HG02943 (cell line): ENCODE measurements at regions not wholly inside any gene's neighbourhood (a gene's known extent, or its start where the extent isn't known, plus 50 kb on each side); places are given as distances from the start of the nearest gene placed in this dataset.
"Not testable (repeated sequence)": the region's sequence is repeated elsewhere in the genome, so short reads cannot be mapped to it uniquely, and the experiment has no call there.

Experiments used
- ATAC-seq: cut with Tn5 transposase; IDR thresholded peaks from one replicate; pipeline ENCODE4 v1.9.1; 2021; ENCODE audit warnings: mild to moderate bottlenecking, low read depth, moderate library complexity; ENCODE audit not compliant: unreplicated experiment

DNA sequence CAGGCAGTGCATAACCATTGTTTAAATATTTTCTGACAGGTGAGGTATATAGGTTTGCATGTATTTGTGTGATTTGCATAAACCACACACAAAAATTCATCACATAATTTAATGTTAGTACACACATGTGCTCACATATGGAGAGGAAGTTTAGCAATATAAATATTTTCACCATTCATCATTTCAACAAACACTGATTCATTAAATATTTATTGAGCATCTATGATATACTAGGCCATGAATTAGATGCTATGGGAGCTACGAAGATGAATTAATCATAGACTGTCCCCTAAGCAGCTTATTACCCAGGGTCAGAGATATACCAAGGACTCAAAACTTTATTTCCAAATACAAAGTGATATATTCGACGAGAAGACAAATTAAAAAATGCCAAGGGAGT lies 311.6 kb upstream of the PIK3C3 start:
- ATAC-seq: no peak

DNA sequence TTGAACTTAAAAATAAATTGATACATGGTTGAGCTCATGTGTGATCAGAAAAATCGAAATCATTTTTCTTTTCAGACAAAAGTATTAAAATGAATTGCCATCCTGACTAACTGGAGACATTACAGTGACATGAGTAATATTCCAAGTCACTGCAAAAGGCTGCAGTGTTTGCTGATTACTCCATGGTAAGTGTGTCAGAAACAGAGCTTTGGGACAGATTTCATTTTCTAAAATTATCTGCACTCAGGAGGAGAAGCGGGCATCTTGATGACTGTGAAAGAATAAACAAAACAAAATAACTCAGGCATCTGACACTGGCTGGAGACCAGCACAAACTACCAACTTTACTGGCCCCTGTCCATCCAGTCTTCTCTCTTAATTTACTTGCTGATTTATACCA lies 312.3 kb upstream of the PIK3C3 start:
- ATAC-seq: no peak

DNA sequence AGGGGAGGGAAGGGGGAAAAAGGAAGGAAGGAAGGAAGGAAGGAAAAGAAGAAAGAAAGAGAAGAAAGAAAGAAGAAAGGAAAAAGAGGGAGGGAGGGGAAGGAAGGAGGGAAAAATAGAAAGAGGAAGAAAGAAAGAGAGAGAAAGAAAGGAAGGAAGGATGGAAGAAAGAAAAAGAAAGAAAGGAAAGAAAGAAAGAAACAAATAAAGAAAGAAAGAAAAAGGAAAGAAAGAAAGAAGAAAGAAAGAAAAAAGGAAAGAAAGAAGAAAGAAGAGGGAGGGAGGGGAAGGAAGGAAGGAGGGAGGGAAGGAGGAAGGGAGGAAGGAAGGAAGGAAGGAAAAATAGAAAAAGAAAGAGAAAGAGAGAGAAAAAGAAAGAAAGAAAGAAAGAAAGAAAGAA lies 315.8 kb upstream of the PIK3C3 start:
- ATAC-seq: no peak

DNA sequence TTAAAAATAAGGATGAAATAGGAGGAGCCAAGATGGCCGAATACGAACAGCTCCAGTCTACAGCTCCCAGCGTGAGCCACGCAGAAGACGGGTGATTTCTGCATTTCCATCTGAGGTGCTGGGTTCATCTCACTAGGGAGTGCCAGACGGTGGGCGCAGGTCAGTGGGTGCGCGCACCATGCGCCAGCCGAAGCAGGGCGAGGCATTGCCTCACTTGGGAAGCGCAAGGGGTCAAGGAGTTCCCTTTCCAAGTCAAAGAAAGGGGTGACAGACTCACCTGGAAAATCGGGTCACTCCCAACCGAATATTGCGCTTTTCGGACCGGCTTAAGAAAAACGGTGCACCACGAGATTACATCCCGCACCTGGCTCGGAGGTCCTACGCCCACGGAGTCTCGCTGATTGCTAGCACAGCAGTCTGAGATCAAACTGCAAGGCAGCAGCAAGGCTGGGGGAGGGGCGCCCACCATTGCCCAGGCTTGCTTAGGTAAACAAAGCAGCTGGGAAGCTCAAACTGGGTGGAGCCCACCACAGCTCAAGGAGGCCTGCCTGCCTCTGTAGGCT lies 323.2 kb upstream of the PIK3C3 start:
- ATAC-seq: not testable (repeated sequence)

DNA sequence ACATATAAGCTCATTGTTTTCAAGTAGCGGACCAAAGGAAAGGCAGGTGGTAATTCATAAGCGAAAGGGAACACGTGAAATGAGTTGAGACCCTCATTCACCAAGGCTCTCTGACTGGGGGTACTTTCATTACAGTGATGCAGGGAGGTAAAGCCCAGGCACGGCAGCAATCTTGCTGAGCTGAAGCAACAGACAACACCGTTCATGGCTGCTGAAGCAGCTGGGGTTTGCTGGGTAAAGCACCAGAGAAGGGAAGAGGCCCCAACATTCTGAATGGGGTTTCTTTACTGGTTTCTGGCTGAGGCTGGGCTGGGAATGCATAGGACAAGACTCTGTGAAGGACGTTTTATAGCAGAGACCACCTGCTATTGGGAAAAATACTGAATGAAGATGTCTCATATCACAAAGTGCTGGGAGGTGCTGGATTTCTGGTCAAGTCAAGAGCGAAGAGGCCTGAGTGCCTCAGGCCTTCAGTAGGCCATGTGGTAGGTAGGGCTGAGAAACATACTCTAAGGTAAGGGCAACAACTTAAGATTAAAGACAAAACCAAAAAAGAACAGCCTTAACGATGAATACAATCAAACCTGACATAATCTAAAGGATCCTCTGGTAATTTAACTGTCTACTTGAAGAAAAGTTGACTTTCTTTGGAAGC lies 324.7 kb upstream of the PIK3C3 start:
- no peak for ATAC-seq

DNA sequence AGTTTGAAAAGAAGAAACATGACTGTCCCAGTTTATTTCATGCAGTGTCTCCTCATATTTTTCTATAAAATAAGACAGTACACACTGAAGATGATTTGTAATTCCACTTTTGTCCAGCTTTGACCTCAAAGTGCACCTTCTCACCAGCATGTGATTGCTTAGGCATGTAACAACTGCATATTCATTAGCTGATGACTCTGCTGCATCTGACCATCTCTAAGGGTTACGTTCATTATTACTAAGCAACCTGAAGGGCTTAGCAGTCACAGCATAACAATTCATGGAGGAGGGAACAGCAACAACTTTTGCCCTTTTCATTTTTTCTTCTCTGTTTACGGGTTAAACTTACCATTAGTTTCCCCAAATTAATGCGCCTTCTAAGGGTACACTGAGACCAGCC lies 330.6 kb upstream of the PIK3C3 start:
- no peak for ATAC-seq

DNA sequence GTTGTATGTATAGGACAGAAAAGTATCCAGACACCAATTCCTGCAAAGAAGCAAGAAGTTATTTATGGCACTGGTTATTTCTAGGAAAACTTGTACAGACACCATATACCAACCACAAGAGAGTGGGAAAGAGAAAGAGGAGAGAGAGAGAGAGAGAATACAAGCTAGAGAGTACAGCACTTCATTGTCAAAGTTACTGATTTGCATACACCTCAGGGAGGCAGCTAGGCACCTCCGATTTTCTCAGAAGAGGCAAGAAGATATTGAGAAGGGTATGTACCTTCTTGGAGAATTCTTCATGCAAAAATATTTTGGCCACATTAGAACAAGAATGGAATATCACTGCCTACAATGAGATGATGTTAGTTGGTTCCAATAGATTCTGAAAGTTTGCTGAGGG lies 333.9 kb upstream of the PIK3C3 start:
- no peak for ATAC-seq

DNA sequence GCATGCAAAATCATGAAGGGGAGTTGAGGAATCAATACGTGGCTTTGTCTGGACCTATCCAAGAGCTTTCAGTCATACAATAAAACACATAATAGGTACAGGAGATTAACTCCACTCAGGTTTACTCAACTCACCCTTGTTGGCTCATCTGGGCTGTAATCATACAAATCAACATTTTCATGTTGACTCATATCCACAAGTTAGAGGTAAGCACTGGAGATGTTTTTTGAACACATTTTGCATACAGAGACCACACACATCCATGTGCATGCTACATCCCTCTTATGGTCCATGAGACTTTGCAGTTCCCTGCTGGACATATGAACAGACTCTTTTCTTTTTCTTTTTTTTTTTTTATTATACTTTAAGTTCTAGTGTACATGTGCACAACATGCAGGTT lies 336.9 kb upstream of the PIK3C3 start:
- no peak for ATAC-seq

DNA sequence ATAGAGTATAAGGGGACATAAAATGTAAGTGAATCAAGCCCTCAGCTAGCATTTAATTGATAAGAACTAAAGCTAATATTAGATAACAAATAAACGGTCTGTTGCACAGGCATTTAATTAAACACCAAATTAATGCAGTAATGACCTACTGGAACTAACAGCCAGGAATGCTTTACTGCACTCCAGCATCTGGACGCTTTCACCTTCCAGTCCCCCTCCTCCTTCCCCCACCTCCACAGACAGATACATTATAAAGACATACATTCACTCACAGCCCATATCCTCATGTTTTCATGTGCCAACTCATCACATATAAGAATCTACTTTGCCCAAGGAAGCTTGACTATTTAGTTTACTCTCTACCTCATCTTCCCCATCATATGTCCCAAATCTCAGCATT lies 337.4 kb upstream of the PIK3C3 start:
- ATAC-seq: no peak

DNA sequence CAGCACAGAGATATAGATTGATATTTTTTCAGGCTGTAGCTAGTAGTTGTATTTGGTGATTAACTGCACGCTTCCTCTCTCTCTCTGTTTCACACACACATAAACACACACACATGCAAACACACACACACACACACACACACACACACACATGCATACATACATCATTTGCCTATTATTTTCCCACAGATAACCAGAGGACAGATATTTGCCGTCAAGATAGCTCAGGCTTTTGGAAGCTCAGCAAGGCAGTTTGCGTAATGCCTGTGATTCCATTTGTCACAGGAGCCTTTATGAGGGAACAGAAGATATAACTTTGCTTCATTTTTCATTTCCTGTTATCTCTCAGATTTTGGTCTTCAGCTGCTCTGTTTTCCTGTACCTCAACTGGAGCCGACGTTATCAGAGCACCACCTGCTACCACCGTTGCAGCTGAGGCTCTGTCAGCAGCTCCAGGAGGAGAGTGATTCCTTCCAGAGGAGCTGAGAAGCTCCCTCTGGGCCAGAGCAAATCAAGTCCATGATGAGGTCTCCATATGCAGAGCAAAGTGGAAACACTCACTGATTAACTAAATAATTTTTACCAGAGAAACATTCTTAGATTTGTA lies 341.9 kb upstream of the PIK3C3 start:
- ATAC-seq: no peak

DNA sequence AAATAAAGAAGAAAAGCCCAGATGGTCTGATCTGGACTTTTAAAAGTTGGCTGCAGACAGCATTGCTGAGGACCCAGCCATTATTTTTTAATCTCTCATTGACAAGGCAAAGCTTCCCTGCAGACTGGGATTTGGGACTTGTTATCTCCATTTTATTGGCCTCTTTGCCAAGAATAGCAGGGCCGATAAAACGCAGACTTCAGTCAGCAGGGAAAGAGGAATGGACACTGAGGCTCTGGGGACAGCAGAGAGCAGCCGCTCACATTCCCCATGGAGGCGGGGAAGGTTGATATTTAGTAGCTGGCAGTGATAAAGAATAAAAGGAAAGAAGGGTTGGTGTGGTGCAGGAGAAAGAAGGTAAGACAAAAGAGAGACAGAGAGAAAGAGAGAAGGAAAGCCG lies 350.1 kb upstream of the PIK3C3 start:
- ATAC-seq: no peak

DNA sequence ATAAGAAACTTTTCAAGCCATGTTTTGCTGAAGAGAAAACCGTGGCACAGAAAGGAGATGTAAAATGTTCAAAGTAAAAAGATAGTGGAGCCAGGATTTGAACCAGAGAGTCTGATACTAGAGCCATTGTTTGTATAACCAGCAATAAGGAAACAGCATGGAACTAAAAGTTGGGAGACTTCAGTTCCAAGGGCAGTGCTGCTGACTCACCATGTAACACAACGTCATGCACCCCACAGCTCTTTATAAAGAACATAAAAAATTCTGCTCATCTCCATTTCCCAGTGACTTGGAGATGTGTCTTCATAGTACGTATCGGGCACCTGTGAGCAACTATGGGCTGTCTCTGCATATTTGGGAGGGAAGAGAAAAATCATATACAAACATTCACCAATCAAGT lies 353.0 kb upstream of the PIK3C3 start:
- no peak for ATAC-seq

DNA sequence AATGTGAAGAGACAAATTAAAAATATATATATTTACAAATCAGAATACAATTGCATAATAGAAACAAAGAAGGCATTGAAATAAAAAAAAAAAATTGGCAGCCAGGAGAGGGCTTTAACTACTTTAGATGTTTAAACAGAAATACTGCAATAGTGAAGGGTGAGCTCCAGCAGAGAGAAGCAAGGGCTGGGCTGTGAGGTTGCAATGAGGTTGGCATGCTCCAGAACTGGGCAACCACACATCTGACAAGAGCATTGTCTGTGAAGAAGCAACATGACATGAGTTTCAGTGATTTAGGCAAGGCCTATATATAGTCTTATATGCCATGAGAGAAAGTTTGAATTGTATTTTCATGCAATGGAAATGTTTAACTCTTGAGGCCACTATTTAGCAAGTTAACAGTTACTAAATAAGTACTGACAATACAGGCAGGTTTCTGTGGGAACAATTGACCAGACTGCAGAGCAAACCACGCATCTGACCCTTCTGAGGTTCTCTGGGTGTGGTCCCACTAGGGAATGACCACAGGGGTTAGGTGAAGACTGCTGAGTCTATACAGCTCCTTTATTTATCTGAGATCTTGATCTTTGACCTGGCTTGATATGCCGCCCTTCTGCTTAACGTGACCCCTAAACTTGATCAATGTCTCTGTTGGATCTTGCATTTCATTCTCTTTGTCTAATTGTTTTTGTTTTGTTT lies 354.2 kb upstream of the PIK3C3 start:
- ATAC-seq: no peak

DNA sequence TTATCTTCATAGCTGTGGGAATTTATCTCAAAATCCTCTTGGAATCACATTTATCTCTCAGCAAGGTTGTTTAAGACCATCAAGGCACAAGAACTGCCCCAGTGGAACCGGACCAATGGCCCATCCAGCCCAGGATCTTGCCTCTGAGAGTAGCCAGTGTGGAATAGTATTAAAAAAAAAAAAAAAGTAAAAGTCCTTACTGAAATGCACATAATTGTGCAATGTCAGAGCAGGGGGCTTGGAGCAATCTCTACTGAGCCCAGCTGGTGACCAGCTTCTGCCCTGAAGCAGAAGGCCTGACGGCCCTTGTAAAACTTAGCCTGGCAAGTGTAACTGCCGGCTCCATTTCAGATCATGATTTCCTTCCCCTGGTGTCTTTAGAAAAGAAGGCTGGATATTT lies 355.6 kb upstream of the PIK3C3 start:
- ATAC-seq: no peak

DNA sequence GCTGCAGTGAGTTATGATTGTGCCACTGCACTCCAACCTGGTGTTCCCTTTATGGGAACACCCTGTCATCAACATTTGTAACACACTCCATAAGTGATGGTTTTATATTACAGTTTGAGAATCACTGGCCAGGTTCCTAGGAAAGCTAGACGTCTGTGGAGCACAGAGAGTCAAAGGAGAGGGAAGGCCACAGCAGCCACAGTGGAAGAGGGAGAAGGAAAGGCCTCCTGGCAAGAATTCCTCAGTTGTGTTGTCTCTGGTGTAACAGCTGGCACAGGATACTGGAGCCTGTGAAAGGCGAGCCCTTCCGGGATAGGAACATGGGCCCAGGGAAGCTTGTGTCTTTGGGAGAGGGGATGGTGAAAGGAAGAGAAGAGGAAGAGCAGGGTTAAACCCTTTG lies 360.5 kb upstream of the PIK3C3 start:
- ATAC-seq: no peak

DNA sequence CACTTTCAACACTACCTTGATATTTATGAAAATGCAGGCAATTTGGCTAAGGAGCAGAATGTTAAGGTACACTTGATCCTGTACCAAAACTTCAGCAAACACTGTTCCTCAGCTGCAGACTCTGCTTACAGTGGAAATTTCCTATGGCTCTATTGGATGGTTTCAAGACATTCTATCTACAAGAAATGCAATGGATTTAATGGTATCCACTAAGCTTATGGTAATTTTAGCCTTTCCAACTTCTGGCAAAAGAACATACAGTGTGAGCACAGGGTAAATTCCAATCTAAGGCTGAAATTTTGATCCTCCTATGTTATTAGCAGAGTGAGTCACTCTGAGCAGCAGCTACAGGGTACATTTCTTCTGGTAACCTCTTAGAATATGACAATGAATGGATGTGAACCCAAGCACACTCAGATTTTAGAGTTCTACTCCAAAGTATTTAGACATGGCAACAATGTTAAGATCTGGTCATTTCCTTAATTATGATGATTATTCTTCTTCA lies 361.8 kb upstream of the PIK3C3 start:
- ATAC-seq: no peak

DNA sequence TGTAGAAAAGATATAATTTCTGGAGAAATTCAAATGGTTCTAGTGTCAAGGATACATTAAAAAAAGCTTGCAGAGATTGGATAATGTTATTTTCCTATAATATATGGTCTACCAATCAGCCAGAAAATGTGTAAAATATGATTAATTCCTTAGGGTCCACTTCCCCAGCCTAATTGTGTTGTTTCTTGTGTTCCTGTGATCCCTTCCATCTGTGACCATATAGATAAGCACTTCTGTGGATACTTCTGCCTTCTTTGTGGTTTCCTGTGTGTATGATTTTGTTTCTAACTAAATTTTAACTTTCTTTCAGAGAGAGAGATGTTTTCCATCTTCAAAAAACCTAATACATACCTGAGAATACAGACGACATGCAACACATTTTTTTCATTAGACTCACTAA lies 367.1 kb upstream of the PIK3C3 start:
- no peak for ATAC-seq

DNA sequence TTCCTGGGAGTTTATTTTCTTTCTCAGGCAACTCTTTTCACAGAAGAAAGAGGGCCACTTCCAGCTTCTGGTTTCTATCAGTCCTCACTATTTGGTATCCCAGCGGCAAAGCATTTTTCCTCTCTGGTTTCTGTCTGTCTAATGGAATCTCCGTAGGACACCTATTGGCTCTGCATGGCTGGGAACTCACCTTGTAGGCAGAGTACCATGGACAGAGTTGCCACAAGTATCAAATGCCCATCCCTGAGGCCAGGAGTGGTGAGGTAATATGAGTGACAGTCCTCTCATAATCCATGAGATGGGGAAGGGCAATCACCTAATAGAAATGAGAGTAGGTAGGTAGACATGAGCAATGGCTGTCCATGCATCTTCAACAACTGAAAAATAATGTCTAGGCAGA lies 369.5 kb upstream of the PIK3C3 start:
- ATAC-seq: no peak

DNA sequence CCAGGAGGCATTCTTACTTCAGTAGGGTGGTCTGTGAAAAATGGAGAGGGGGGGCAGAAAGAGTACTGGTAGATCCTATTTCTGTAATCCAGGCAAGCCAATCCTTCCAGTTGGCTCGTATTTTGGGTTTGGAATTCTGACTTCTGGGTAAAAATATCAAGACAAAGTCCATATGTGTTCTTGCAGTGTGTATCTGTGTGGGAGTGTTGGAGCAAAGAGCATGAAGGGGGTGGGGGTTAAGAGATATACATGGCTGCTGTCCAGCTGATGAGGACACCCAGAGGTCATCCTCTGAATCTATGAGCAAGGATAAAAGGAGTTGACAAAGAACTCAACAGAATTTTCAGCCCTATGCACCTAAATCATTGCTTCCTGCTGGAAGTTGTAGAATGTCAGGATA lies 375.8 kb upstream of the PIK3C3 start:
- ATAC-seq: no peak

DNA sequence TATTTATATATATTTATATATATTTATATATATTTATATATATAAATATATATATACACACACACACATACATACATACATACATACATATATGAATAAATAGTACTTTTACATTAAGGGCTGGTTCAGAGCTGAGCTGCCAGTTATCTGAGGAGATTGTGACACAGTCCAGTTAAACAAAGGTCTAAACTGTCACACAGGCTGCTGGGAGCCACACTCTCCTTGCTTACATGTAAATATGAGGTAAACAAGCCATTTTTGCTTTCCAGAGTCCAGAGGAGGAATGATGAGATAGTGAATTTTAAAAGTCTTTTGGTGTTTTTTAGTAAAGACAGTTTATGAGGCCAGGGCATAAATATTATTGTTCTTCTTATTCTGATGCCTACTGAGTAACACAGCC lies 377.5 kb upstream of the PIK3C3 start:
- ATAC-seq: no peak

DNA sequence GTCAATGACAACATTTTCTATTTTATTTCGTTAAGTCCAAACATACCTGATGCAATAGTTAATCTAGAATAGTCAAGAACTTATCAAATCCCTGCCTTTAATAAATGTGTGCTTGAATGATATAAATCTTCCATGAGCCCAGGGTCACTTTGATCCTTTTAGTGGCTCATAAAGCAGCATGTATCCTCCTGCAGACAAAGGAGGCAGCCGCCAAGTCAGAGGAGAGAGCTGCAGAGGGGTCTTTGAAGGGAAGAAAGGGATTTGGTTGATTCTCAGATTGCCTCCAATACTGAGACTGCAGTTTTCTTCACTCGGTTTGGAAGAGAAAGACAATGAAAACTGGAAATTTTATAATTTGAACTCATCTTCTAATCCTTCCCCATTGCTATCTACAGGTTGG lies 378.4 kb upstream of the PIK3C3 start:
- no peak for ATAC-seq

DNA sequence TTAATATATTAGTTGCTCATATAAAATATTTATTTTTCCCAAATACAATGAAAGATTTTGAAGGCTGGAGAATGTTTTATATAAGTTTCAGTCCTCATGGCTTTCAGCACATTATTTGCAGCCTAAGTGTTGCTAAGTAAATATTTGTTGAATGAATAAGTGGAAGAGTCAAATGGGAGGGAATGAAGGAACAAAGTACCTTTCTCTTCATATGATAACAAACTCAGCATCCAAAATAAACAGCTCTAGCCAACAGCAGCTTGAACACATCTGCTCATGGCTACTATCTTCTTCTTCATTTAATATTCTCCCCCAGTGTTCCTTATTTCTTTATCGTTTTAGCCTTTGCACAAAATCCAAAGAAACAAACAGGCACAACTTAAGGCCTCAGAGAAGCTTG lies 385.2 kb upstream of the PIK3C3 start:
- no peak for ATAC-seq
